CD4-positive, alpha-beta memory T cell (primary cell): ENCODE measurements at regions not wholly inside any gene's neighbourhood (a gene's known extent, or its start where the extent isn't known, plus 50 kb on each side); places are given as distances from the start of the nearest gene placed in this dataset.

Experiments
- CTCF ChIA-PET: fragments of 350-600 bp; sonication (Branson Sonifier 250); formaldehyde crosslinking; loops from one replicate; lab custom pipeline; 2021; ENCODE audit warnings: inconsistent platforms; ENCODE audit not compliant: partially characterized antibody; lab: Charles Lee
- POLR2A ChIA-PET: fragments of 350-600 bp; sonication (Branson Sonifier 250); formaldehyde crosslinking; loops from one replicate; lab custom pipeline; 2021; ENCODE audit not compliant: partially characterized antibody; lab: Charles Lee
- DNase-seq, 5 donors: peaks; one replicate each; pipeline versions ENCODE4 v3.0.0 to v3.0.0-alpha.2; 2020 to 2022; ENCODE audit warnings: mixed read lengths in 1 of 5
- H3K27ac ChIP-seq: one replicate; pipeline ENCODE4 v1.7.0; 2013; ENCODE audit warnings: low read depth, low read length
- H3K27me3 ChIP-seq: 2 replicates; pipeline ENCODE4 v1.7.0; 2013; ENCODE audit warnings: mild to moderate bottlenecking, low read length, moderate library complexity; ENCODE audit not compliant: insufficient read depth
- H3K36me3 ChIP-seq: 2 replicates; pipeline ENCODE4 v1.7.0; 2013; ENCODE audit warnings: mild to moderate bottlenecking, low read length, moderate library complexity; ENCODE audit not compliant: insufficient read depth
- H3K4me1 ChIP-seq: 2 replicates; pipeline ENCODE4 v1.7.0; 2013; ENCODE audit warnings: mild to moderate bottlenecking, low read length, moderate library complexity; ENCODE audit not compliant: insufficient read depth
- H3K4me3 ChIP-seq, 2 donors: one replicate each; pipeline ENCODE4 v1.7.0; 2013; ENCODE audit warnings: low read length in 2 of 2, mild to moderate bottlenecking in 1 of 2
- H3K9me3 ChIP-seq, 2 donors: one replicate each; pipeline ENCODE4 v1.7.0; 2013; ENCODE audit warnings: low read length in 2 of 2, control low read depth in 1 of 2; ENCODE audit not compliant: control insufficient read depth in 1 of 2
- H3K27ac Mint-ChIP-seq, 7 donors: one replicate each; pipeline ENCODE4 v1.8.0; 2020 to 2021; ENCODE audit warnings: mixed read lengths in 7 of 7, mild to moderate bottlenecking in 6 of 7, inconsistent platforms in 3 of 7, moderate library complexity in 3 of 7
- H3K27me3 Mint-ChIP-seq, 2 donors: one replicate each; pipeline ENCODE4 v1.8.0; 2020 to 2021; ENCODE audit warnings: mixed read lengths in 2 of 2
- H3K36me3 Mint-ChIP-seq, 2 donors: one replicate each; pipeline ENCODE4 v1.8.0; 2020 to 2021; ENCODE audit warnings: mixed read lengths in 2 of 2, inconsistent platforms in 1 of 2, mild to moderate bottlenecking in 1 of 2
- H3K4me1 Mint-ChIP-seq, 4 donors: one replicate each; pipeline ENCODE4 v1.8.0; 2020 to 2021; ENCODE audit warnings: mixed read lengths in 4 of 4, mild to moderate bottlenecking in 1 of 4
- H3K4me3 Mint-ChIP-seq, 8 donors: one replicate each; pipeline ENCODE4 v1.8.0; 2020 to 2021; ENCODE audit warnings: mixed read lengths in 8 of 8, mild to moderate bottlenecking in 7 of 8, moderate library complexity in 6 of 8, inconsistent platforms in 3 of 8
- H3K9me3 Mint-ChIP-seq, 8 donors: one replicate each; pipeline ENCODE4 v1.8.0; 2020 to 2021; ENCODE audit warnings: mixed read lengths in 8 of 8, mild to moderate bottlenecking in 5 of 8, inconsistent platforms in 3 of 8, moderate library complexity in 1 of 8
- intact Hi-C: fragments of 100-400 bp; cut with micrococcal nuclease; formaldehyde crosslinking; loops from one replicate; pipeline ENCODE4 v1.15.1; 2023

GRCh38 chr9:96173640-96174039 lies 128.3 kb downstream of the HSD17B3 start:
- H3K36me3 Mint-ChIP-seq, result no peaks in the 10 kb centered on the region
- no peaks in the 10 kb centered on the region for H3K9me3 Mint-ChIP-seq
- H3K4me3 ChIP-seq, result no peak overlapping the region
- DNase-seq, result no peak
- H3K9me3 ChIP-seq, result no peaks in the 10 kb centered on the region
- H3K4me1 Mint-ChIP-seq, result no peaks in the 10 kb centered on the region
- no peaks in the 10 kb centered on the region for H3K27me3 ChIP-seq
- POLR2A ChIA-PET, result no interaction called here
- no peak overlapping the region for H3K27ac Mint-ChIP-seq
- H3K36me3 ChIP-seq, result no peaks in the 10 kb centered on the region
- H3K27ac ChIP-seq, result no peak overlapping the region
- no peaks in the 10 kb centered on the region for H3K4me1 ChIP-seq
- peaks cover 10 to 12% of the 10 kb centered on the region in 2 donors for H3K27me3 Mint-ChIP-seq
- CTCF ChIA-PET, result no interaction called here
- intact Hi-C loops, result no loop called here
- H3K4me3 Mint-ChIP-seq, result no peak overlapping the region

GRCh38 chr9:96172797-96173196 lies 129.2 kb downstream of the HSD17B3 start:
- Mint-ChIP-seq H3K4me1 (no peaks in the 10 kb centered on the region), H3K27ac (no peak overlapping the region), H3K4me3 (no peak overlapping the region), H3K27me3 (peaks cover 7 to 8% of the 10 kb centered on the region in 2 donors), H3K9me3 (no peaks in the 10 kb centered on the region), H3K36me3 (no peaks in the 10 kb centered on the region)
- no peaks in the 10 kb centered on the region for H3K27me3 ChIP-seq
- POLR2A ChIA-PET, result no interaction called here
- CTCF ChIA-PET, result no interaction called here
- DNase-seq, result no peak
- H3K9me3 ChIP-seq, result no peaks in the 10 kb centered on the region
- H3K36me3 ChIP-seq, result no peaks in the 10 kb centered on the region
- H3K4me1 ChIP-seq, result no peaks in the 10 kb centered on the region
- no peak overlapping the region for H3K4me3 ChIP-seq
- intact Hi-C loops, result no loop called here
- H3K27ac ChIP-seq, result no peak overlapping the region

- Mint-ChIP-seq H3K4me3 (no peak overlapping the region), H3K27me3 (peaks cover 6 to 8% of the 10 kb centered on the region in 2 donors), H3K4me1 (no peaks in the 10 kb centered on the region), H3K27ac (no peak overlapping the region), H3K36me3 (no peaks in the 10 kb centered on the region), H3K9me3 (no peaks in the 10 kb centered on the region)
- POLR2A ChIA-PET, result no interaction called here
- CTCF ChIA-PET, result no interaction called here
- DNase-seq, result no peak
- H3K27me3 ChIP-seq, result no peaks in the 10 kb centered on the region
- no peaks in the 10 kb centered on the region for H3K9me3 ChIP-seq
- no peak overlapping the region for H3K27ac ChIP-seq
- intact Hi-C loops, result no loop called here
- H3K4me3 ChIP-seq, result no peak overlapping the region
- no peaks in the 10 kb centered on the region for H3K36me3 ChIP-seq
- no peaks in the 10 kb centered on the region for H3K4me1 ChIP-seq
Observed at GRCh38 chr9:96171728-96172127, 130.2 kb downstream of the HSD17B3 start.

DNA sequence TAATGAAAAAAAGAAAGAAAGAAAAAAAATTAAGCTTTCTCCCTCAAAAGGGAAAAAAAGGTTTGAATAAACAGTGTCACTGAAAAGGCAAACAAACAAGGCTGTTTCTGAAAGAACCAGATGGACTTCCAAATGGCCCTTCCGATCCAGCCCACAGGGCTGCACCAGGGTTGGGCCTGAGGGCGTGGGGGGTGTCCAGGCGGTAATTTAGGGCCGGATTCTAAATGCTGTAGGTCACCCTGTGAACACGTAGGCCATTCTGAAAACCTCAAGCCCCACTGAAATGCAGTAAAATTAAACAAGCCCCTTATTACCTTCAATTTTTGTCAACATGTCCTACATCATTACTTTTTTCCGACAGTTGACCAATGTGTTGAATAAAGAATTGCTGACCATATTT lies 132.1 kb downstream of the HSD17B3 start:
- H3K4me1 ChIP-seq, result no peaks in the 10 kb centered on the region
- DNase-seq, result no peak
- H3K27me3 ChIP-seq, result no peaks in the 10 kb centered on the region
- H3K4me3 ChIP-seq, result no peak overlapping the region
- Mint-ChIP-seq H3K36me3 (no peaks in the 10 kb centered on the region), H3K27me3 (peaks cover 3 to 8% of the 10 kb centered on the region in 2 donors), H3K4me3 (no peak overlapping the region), H3K4me1 (no peaks in the 10 kb centered on the region), H3K27ac (no peak overlapping the region), H3K9me3 (no peaks in the 10 kb centered on the region)
- H3K27ac ChIP-seq, result no peak overlapping the region
- intact Hi-C loops, result no loop called here
- CTCF ChIA-PET, result no interaction called here
- no peaks in the 10 kb centered on the region for H3K36me3 ChIP-seq
- POLR2A ChIA-PET, result interaction anchor here (0.6 kb wide), 1 partner anchor 798 kb away, joined by 3 read pairs; no protein-coding TSS in a partner anchor
- no peaks in the 10 kb centered on the region for H3K9me3 ChIP-seq

DNA sequence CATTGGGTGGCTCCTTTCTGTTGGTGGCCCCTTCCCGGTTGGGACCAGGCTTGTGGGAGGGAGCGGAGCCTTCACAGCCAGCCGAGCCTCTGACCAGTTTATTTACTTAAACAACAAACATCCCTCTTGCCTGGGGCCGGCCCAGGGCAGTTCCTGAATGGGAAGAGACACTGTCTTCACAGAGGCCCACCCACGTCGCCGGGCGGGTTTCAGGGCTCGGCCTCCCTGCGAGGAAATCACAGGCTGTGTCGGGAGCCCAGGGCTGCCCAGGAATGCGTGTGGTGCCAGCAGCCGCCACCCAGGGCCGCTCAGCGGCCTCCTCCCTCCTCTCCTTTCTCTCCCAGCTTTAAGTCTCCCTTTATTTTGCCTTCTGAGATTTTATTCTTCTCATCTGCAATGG lies 132.5 kb downstream of the HSD17B3 start:
- H3K36me3 Mint-ChIP-seq, result no peaks in the 10 kb centered on the region

DNA sequence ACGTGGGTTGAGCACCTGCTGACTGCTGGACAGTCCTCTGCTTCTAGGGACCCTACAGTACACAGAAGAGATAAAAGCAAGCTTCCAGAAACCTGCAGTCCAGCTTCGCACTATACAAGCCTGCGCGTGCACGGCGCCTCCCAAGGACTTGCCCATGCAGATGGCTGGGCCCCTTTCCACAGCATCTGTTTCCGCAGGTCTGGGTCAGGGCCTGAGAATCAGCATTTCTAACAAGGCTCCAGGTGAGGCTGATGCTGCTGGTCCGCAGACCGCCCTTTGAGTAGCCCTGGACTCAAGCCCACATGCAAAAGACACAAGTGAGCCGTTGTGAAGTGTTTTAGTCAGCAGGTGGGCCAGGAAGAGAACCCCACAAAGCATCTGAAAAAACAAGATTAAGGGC lies 133.1 kb downstream of the HSD17B3 start:
- DNase-seq, result no peak
- CTCF ChIA-PET, result interaction anchor here (0.5 kb wide), 1 partner anchor 1499 kb away, joined by 3 read pairs; no protein-coding TSS in a partner anchor
- no peaks in the 10 kb centered on the region for H3K9me3 Mint-ChIP-seq

More for the DNA sequence above, 132.5 kb downstream of the HSD17B3 start:
- H3K4me3 Mint-ChIP-seq, result no peak overlapping the region
- no peak for DNase-seq
- Histone ChIP-seq H3K9me3 (no peaks in the 10 kb centered on the region), H3K36me3 (no peaks in the 10 kb centered on the region), H3K4me1 (no peaks in the 10 kb centered on the region), H3K27ac (no peak overlapping the region), H3K27me3 (no peaks in the 10 kb centered on the region), H3K4me3 (no peak overlapping the region)
- no peaks in the 10 kb centered on the region for H3K4me1 Mint-ChIP-seq
- H3K27ac Mint-ChIP-seq, result no peak overlapping the region
- H3K9me3 Mint-ChIP-seq, result no peaks in the 10 kb centered on the region
- peaks cover 2 to 8% of the 10 kb centered on the region in 2 donors for H3K27me3 Mint-ChIP-seq
- ChIA-PET POLR2A (interaction anchor here (0.6 kb wide), 1 partner anchor 798 kb away, joined by 3 read pairs; no protein-coding TSS in a partner anchor), CTCF (no interaction called here)
- intact Hi-C loops, result no loop called here

DNA sequence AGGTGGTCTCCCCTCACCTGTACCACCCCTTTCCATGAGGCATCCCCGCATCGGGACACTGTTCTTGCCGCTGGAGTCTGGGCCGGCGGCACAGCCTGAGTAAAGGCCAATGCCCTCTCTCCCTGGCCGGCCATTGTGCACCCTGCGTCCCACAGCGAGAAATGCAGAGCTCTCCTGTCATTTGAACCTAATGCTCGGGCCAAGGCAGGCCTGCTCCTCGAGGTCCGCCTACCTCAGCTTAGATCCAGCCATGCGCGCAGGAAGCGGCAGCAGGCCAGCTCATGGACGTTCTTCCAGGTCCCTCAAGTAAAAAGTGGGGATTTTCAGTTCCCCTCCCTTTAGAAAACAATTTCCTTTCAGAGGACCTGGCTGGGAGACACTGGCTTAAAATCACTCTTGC lies 135.0 kb downstream of the HSD17B3 start:
- ChIA-PET CTCF (no interaction called here), POLR2A (no interaction called here)
- H3K4me1 ChIP-seq, result no peaks in the 10 kb centered on the region
- peak overlapping the region in 1 of 7 donors; percentile 33 for H3K27ac Mint-ChIP-seq
- H3K9me3 ChIP-seq, result no peaks in the 10 kb centered on the region
- H3K27ac ChIP-seq, result no peak overlapping the region
- H3K4me1 Mint-ChIP-seq, result no peaks in the 10 kb centered on the region
- no peak for DNase-seq
- H3K4me3 Mint-ChIP-seq, result no peak overlapping the region
- no peaks in the 10 kb centered on the region for H3K36me3 Mint-ChIP-seq
- H3K36me3 ChIP-seq, result no peaks in the 10 kb centered on the region
- H3K27me3 ChIP-seq, result no peaks in the 10 kb centered on the region
- intact Hi-C loops, result no loop called here
- H3K9me3 Mint-ChIP-seq, result no peaks in the 10 kb centered on the region
- peaks cover 0 to 13% of the 10 kb centered on the region in 2 donors for H3K27me3 Mint-ChIP-seq
- H3K4me3 ChIP-seq, result no peak overlapping the region

More for the DNA sequence above, 133.1 kb downstream of the HSD17B3 start:
- no peaks in the 10 kb centered on the region for H3K4me1 Mint-ChIP-seq
- H3K4me1 ChIP-seq, result no peaks in the 10 kb centered on the region
- H3K9me3 ChIP-seq, result no peaks in the 10 kb centered on the region
- no peak overlapping the region for H3K27ac Mint-ChIP-seq
- intact Hi-C loops, result no loop called here
- H3K4me3 ChIP-seq, result no peak overlapping the region
- POLR2A ChIA-PET, result no interaction called here
- no peaks in the 10 kb centered on the region for H3K27me3 ChIP-seq
- no peaks in the 10 kb centered on the region for H3K36me3 Mint-ChIP-seq
- H3K4me3 Mint-ChIP-seq, result no peak overlapping the region
- H3K36me3 ChIP-seq, result no peaks in the 10 kb centered on the region
- peaks cover 2 to 6% of the 10 kb centered on the region in 2 donors for H3K27me3 Mint-ChIP-seq
- no peak overlapping the region for H3K27ac ChIP-seq

DNA sequence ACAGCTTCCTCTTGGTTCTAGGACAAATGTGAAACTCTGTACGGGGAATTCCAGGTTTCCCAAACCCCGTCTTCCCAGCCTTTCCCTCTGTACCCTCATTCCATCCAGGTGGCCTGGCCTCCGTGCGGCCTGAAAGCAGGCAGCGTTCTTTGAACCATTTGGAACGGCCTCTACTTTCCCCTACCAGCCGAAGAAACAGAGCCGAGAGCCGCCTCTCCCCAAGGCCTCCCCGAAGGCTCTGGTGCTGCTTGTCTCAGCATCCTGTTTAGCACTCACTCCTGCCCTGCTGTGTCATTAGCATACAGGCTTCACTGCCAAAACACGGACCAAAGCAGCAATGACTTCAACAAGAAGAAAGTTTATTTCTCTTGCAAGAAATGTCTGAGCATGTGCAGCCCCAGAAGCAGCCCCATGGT lies 137.7 kb downstream of the HSD17B3 start:
- Mint-ChIP-seq H3K9me3 (no peaks in the 10 kb centered on the region), H3K4me3 (no peak overlapping the region), H3K4me1 (no peaks in the 10 kb centered on the region), H3K27me3 (peaks cover 0 to 9% of the 10 kb centered on the region in 2 donors), H3K27ac (no peak overlapping the region), H3K36me3 (no peaks in the 10 kb centered on the region)
- Histone ChIP-seq H3K36me3 (no peaks in the 10 kb centered on the region), H3K27me3 (no peaks in the 10 kb centered on the region), H3K9me3 (no peaks in the 10 kb centered on the region), H3K4me3 (no peak overlapping the region), H3K27ac (no peak overlapping the region), H3K4me1 (no peaks in the 10 kb centered on the region)
- ChIA-PET POLR2A (no interaction called here), CTCF (no interaction called here)
- intact Hi-C loops, result no loop called here
- DNase-seq, result no peak
